ENCODE measurements at regions not wholly inside any gene's neighbourhood (a gene's known extent, or its start where the extent isn't known, plus 50 kb on each side); places are given as distances from the start of the nearest gene placed in this dataset.

GRCh38 chr18:75506913-75507312 is 79.4 kb upstream of the SMIM21 start:
- Mint-ChIP-seq H3K4me1 (peaks cover 7% of the 10 kb centered on the region), H3K27me3 (ENCODE audit: low read depth) (no peaks in the 10 kb centered on the region), H3K4me3 (no peak overlapping the region), H3K27ac (no peak overlapping the region), H3K9me3 (peaks cover 4% of the 10 kb centered on the region), H3K36me3 (peaks cover 5% of the 10 kb centered on the region)
- DNase-seq (ENCODE audit: low spot score in 2 of 2, unreplicated experiment in 2 of 2), result no peak
- TF ChIP-seq CTCF (IDR thresholded peaks at IDR 0.05; ENCODE audit: unreplicated experiment), result no peak

GRCh38 chr18:75504469-75504868 is 77.0 kb upstream of the SMIM21 start:
- H3K4me3 Mint-ChIP-seq, result no peak overlapping the region
- no peak overlapping the region for H3K27ac Mint-ChIP-seq
- no peak for TF ChIP-seq CTCF (IDR thresholded peaks at IDR 0.05; ENCODE audit: unreplicated experiment)
- no peaks in the 10 kb centered on the region for H3K36me3 Mint-ChIP-seq
- no peak for DNase-seq (ENCODE audit: low spot score in 2 of 2, unreplicated experiment in 2 of 2)
- H3K9me3 Mint-ChIP-seq, result no peaks in the 10 kb centered on the region
- peaks cover under 1% of the 10 kb centered on the region for H3K27me3 Mint-ChIP-seq (ENCODE audit: low read depth)
- H3K4me1 Mint-ChIP-seq, result peaks cover 3% of the 10 kb centered on the region

GRCh38 chr18:75503615-75504014 is 76.1 kb upstream of the SMIM21 start:
- no peak overlapping the region for H3K4me3 Mint-ChIP-seq
- H3K36me3 Mint-ChIP-seq, result no peaks in the 10 kb centered on the region
- H3K27ac Mint-ChIP-seq, result no peak overlapping the region
- DNase-seq (ENCODE audit: low spot score in 2 of 2, unreplicated experiment in 2 of 2), result no peak
- peaks cover 6% of the 10 kb centered on the region for H3K27me3 Mint-ChIP-seq (ENCODE audit: low read depth)
- peaks cover 3% of the 10 kb centered on the region for H3K4me1 Mint-ChIP-seq
- TF ChIP-seq CTCF (IDR thresholded peaks at IDR 0.05; ENCODE audit: unreplicated experiment), result no peak
- H3K9me3 Mint-ChIP-seq, result no peaks in the 10 kb centered on the region

GRCh38 chr18:75502286-75502685 is 74.8 kb upstream of the SMIM21 start:
- Mint-ChIP-seq H3K9me3 (no peaks in the 10 kb centered on the region), H3K4me1 (peaks cover 8% of the 10 kb centered on the region), H3K36me3 (no peaks in the 10 kb centered on the region), H3K4me3 (no peak overlapping the region), H3K27me3 (ENCODE audit: low read depth) (peaks cover 6% of the 10 kb centered on the region), H3K27ac (no peak overlapping the region)
- TF ChIP-seq CTCF (IDR thresholded peaks at IDR 0.05; ENCODE audit: unreplicated experiment), result no peak
- no peak for DNase-seq (ENCODE audit: low spot score in 2 of 2, unreplicated experiment in 2 of 2)

- no peak for DNase-seq (ENCODE audit: low spot score in 2 of 2, unreplicated experiment in 2 of 2)
- Mint-ChIP-seq H3K9me3 (no peaks in the 10 kb centered on the region), H3K4me1 (peaks cover 8% of the 10 kb centered on the region)
These were observed 73.0 kb upstream of the SMIM21 start for GRCh38 chr18:75500545-75500944.

More at GRCh38 chr18:75500545-75500944, 73.0 kb upstream of the SMIM21 start:
- TF ChIP-seq CTCF (IDR thresholded peaks at IDR 0.05; ENCODE audit: unreplicated experiment), result no peak
- Mint-ChIP-seq H3K4me3 (no peak overlapping the region), H3K27ac (no peak overlapping the region), H3K27me3 (ENCODE audit: low read depth) (peaks cover 6% of the 10 kb centered on the region), H3K36me3 (no peaks in the 10 kb centered on the region)
